ENCODE measurements at regions not wholly inside any gene's neighbourhood (a gene's known extent, or its start where the extent isn't known, plus 50 kb on each side); places are given as distances from the start of the nearest gene placed in this dataset.
A peak's percentile ranks its signal among the peaks of the same experiment; 100 is the strongest.
"Not testable (repeated sequence)": the region's sequence is repeated elsewhere in the genome, so short reads cannot be mapped to it uniquely, and the experiment has no call there.

DNA sequence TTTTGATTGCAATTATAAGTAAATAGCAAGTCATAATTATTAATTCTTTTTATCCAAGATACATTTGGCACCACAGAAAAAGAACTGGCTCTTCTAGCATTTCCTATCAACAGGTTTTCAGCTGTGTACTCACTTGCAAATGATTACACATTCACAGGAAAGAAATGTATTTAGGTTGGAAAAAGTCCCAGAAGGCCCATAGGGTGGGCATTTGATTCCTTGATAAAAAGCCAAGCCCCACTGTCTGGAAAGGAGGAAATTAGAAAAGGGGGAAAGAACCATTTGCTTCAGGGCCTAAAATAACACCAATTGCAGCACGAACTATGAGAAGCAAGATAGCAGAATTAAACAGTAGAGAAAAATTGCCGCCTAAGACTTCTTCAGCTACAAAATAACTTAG is 80.8 kb upstream of the COL1A2 start:
- Mint-ChIP-seq H3K36me3 (ENCODE audit: low read depth, unreplicated experiment) (peaks cover 5% of the 10 kb centered on the region), H3K27ac (ENCODE audit: unreplicated experiment) (no peak overlapping the region), H3K4me3 (ENCODE audit: unreplicated experiment) (no peak overlapping the region), H3K27me3 (ENCODE audit: low read depth, unreplicated experiment) (no peaks in the 10 kb centered on the region), H3K4me1 (ENCODE audit: low read depth, unreplicated experiment) (peaks cover 11% of the 10 kb centered on the region), H3K9me3 (ENCODE audit: unreplicated experiment) (peaks cover 7% of the 10 kb centered on the region)
- Histone ChIP-seq H3K9ac (ENCODE audit: low read length) (no peak overlapping the region), H3K4me2 (ENCODE audit: low read length) (peak overlapping the region; percentile 66), H4K20me1 (ENCODE audit: insufficient read depth, low read length) (no peaks in the 10 kb centered on the region), H2AFZ (ENCODE audit: low read depth, low read length) (no peak overlapping the region), H3K4me1 (ENCODE audit: insufficient read depth, low read length) (peaks cover 24% of the 10 kb centered on the region), H3K9me3 (ENCODE audit: insufficient read depth, low read depth, low read length) (no peaks in the 10 kb centered on the region), H3K36me3 (ENCODE audit: insufficient read depth, low read length) (no peaks in the 10 kb centered on the region), H3K27ac (ENCODE audit: low read depth, low read length) (peak overlapping the region; percentile 37), H3K27me3 (ENCODE audit: insufficient read depth, low read length) (no peaks in the 10 kb centered on the region), H3K79me2 (ENCODE audit: insufficient read depth, low read length) (no peaks in the 10 kb centered on the region), H3K4me3 (ENCODE audit: insufficient read depth, low read depth, low read length) (peak overlapping the region; percentile 6)
- TF ChIP-seq, protein P1, sequence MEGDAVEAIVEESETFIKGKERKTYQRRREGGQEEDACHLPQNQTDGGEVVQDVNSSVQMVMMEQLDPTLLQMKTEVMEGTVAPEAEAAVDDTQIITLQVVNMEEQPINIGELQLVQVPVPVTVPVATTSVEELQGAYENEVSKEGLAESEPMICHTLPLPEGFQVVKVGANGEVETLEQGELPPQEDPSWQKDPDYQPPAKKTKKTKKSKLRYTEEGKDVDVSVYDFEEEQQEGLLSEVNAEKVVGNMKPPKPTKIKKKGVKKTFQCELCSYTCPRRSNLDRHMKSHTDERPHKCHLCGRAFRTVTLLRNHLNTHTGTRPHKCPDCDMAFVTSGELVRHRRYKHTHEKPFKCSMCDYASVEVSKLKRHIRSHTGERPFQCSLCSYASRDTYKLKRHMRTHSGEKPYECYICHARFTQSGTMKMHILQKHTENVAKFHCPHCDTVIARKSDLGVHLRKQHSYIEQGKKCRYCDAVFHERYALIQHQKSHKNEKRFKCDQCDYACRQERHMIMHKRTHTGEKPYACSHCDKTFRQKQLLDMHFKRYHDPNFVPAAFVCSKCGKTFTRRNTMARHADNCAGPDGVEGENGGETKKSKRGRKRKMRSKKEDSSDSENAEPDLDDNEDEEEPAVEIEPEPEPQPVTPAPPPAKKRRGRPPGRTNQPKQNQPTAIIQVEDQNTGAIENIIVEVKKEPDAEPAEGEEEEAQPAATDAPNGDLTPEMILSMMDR (IDR thresholded peaks at IDR 0.05; ENCODE audit: insufficient read depth, low read depth, low read length): no peak
- no peak for TF ChIP-seq EZH2 (IDR thresholded peaks at IDR 0.05; ENCODE audit: insufficient read depth, low read length)
- FAIRE-seq (peak; percentile 39), DNase-seq (ENCODE audit: low read depth) (peak; percentile 84)

DNA sequence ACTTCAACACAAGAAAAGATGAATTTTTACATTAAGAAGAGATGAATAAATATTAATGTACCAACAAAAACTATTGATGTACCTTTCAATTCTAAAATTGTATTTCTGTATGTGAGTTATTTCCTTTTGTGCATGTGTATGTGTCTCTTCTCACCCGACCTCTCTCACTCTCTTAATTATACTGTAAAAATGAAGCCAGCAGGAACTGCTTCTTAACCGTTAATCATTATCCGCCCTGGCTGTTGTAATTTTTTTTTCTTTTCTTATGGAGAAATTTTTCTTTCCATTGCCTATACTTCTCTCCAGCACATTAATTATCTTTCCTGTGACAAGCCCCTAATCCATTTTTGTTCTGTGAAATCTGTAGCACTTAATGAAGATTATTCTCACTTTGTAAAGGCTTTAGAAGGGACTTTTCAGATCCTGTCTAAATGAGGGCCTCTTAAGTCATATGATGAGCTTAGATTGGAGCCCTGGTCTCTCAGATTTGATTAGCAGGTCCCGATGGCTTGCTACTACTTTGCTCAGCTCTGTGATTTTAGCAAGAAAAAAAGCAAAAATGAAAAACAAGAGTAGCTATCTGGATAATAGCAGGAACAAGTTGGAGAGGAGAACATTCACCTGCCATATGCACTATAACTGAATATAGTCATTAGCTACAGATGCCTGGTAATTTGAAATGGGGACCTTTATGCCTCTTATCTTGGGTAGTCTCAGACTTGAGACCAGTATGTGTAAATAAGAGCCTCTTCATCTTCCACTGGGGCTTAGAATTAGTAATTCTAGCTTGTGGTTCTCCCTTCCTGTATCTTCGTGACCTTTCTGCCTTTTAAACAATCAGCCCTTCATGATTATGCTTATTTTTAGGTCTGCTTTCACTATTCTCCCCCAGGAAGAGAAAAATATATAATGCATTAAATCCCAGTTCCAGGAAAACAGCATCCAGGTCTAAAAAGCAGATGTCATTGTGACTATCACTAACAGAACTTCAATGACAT is 80.0 kb upstream of the COL1A2 start:
- peak overlapping the region; percentile 4 for H3K4me3 ChIP-seq (ENCODE audit: insufficient read depth, low read depth, low read length)
- peaks cover 8% of the 10 kb centered on the region for H3K36me3 Mint-ChIP-seq (ENCODE audit: low read depth, unreplicated experiment)
- peak; percentile 32 for FAIRE-seq
- H2AFZ ChIP-seq (ENCODE audit: low read depth, low read length): peak overlapping the region; percentile 7
- H3K9me3 ChIP-seq (ENCODE audit: insufficient read depth, low read depth, low read length): no peaks in the 10 kb centered on the region
- H3K27ac ChIP-seq (ENCODE audit: low read depth, low read length): peak overlapping the region; percentile 29
- H3K27me3 ChIP-seq (ENCODE audit: insufficient read depth, low read length): no peaks in the 10 kb centered on the region
- H3K4me1 Mint-ChIP-seq (ENCODE audit: low read depth, unreplicated experiment): peaks cover 11% of the 10 kb centered on the region
- H3K4me2 ChIP-seq (ENCODE audit: low read length): peak overlapping the region; percentile 67
- H4K20me1 ChIP-seq (ENCODE audit: insufficient read depth, low read length): no peaks in the 10 kb centered on the region
- no peaks in the 10 kb centered on the region for H3K79me2 ChIP-seq (ENCODE audit: insufficient read depth, low read length)
- H3K9me3 Mint-ChIP-seq (ENCODE audit: unreplicated experiment): peaks cover 12% of the 10 kb centered on the region
- H3K9ac ChIP-seq (ENCODE audit: low read length): peak overlapping the region; percentile 33
- peaks cover 24% of the 10 kb centered on the region for H3K4me1 ChIP-seq (ENCODE audit: insufficient read depth, low read length)
- H3K4me3 Mint-ChIP-seq (ENCODE audit: unreplicated experiment): no peak overlapping the region
- DNase-seq (ENCODE audit: low read depth): peak; percentile 54
- no peaks in the 10 kb centered on the region for H3K27me3 Mint-ChIP-seq (ENCODE audit: low read depth, unreplicated experiment)
- H3K36me3 ChIP-seq (ENCODE audit: insufficient read depth, low read length): no peaks in the 10 kb centered on the region
- TF ChIP-seq, protein P1 (IDR thresholded peaks at IDR 0.05; ENCODE audit: insufficient read depth, low read depth, low read length): no peak
- TF ChIP-seq EZH2 (IDR thresholded peaks at IDR 0.05; ENCODE audit: insufficient read depth, low read length): no peak
- H3K27ac Mint-ChIP-seq (ENCODE audit: unreplicated experiment): no peak overlapping the region

DNA sequence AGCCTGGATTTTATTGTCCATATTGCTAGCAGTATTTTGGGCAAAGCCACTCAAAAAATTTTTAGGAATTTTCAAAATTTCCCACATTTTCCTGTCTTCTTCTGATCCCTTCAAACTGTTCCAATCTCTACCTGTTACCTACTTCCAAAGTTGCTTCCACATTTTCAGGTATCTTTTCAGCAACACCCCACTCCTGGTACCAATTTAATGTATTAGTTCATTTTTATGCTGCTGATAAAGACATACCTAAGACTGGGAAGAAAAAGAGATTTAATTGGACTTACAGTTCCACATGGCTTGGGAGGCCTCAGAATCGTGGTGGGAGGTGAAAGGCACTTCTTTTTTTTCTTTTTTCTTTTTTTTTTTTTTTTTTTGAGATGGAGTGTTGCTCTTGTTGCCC is 73.6 kb upstream of the COL1A2 start:
- not testable (repeated sequence) for H3K27ac Mint-ChIP-seq (ENCODE audit: unreplicated experiment)

More for the DNA sequence above, 73.6 kb upstream of the COL1A2 start:
- not testable (repeated sequence) for H3K27me3 ChIP-seq (ENCODE audit: insufficient read depth, low read length); DNase-seq (ENCODE audit: low read depth); FAIRE-seq; H3K9me3 ChIP-seq (ENCODE audit: insufficient read depth, low read depth, low read length); H3K4me2 ChIP-seq (ENCODE audit: low read length); H3K79me2 ChIP-seq (ENCODE audit: insufficient read depth, low read length); H3K4me1 Mint-ChIP-seq (ENCODE audit: low read depth, unreplicated experiment); H3K4me3 ChIP-seq (ENCODE audit: insufficient read depth, low read depth, low read length); H3K36me3 ChIP-seq (ENCODE audit: insufficient read depth, low read length); H3K4me1 ChIP-seq (ENCODE audit: insufficient read depth, low read length); H3K27me3 Mint-ChIP-seq (ENCODE audit: low read depth, unreplicated experiment); H3K9ac ChIP-seq (ENCODE audit: low read length); H2AFZ ChIP-seq (ENCODE audit: low read depth, low read length); H4K20me1 ChIP-seq (ENCODE audit: insufficient read depth, low read length); H3K4me3 Mint-ChIP-seq (ENCODE audit: unreplicated experiment); H3K27ac ChIP-seq (ENCODE audit: low read depth, low read length)
- Mint-ChIP-seq H3K9me3 (ENCODE audit: unreplicated experiment) (peaks cover 33% of the 10 kb centered on the region), H3K36me3 (ENCODE audit: low read depth, unreplicated experiment) (peaks cover 19% of the 10 kb centered on the region)

Measured in astrocyte (in vitro differentiated cells and primary cell).